ENCODE measurements at regions not wholly inside any gene's neighbourhood (a gene's known extent, or its start where the extent isn't known, plus 50 kb on each side); places are given as distances from the start of the nearest gene placed in this dataset.

DNA sequence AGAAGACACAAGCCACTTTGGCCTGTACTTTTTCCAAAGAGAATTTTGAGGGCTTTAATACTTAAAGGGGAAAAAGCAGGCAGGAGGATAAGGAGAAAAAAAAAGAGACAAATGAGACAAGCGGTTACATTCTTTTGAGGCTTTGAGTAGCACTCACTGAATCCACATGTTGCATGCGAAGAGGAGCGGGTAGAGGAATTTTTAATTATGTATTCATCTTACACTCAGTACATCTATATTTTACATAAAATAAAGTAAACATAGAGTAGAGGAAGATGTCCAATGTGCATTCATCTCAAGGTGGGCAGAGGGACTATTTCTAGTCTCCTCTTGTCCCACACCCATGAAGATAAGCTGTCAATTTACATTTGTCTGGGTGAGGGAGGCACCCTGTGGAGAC is 266.9 kb downstream of the CD109 start:
- TF ChIP-seq, protein P1, sequence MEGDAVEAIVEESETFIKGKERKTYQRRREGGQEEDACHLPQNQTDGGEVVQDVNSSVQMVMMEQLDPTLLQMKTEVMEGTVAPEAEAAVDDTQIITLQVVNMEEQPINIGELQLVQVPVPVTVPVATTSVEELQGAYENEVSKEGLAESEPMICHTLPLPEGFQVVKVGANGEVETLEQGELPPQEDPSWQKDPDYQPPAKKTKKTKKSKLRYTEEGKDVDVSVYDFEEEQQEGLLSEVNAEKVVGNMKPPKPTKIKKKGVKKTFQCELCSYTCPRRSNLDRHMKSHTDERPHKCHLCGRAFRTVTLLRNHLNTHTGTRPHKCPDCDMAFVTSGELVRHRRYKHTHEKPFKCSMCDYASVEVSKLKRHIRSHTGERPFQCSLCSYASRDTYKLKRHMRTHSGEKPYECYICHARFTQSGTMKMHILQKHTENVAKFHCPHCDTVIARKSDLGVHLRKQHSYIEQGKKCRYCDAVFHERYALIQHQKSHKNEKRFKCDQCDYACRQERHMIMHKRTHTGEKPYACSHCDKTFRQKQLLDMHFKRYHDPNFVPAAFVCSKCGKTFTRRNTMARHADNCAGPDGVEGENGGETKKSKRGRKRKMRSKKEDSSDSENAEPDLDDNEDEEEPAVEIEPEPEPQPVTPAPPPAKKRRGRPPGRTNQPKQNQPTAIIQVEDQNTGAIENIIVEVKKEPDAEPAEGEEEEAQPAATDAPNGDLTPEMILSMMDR (IDR thresholded peaks at IDR 0.05), result no peak
- TF ChIP-seq POLR2AphosphoS5 (IDR thresholded peaks at IDR 0.05; ENCODE audit: insufficient read depth in 1 of 2, low read depth in 1 of 2), result no peak

All from vagina (tissue), 2 donors.